NCI-H446 (cell line): ENCODE measurements at regions not wholly inside any gene's neighbourhood (a gene's known extent, or its start where the extent isn't known, plus 50 kb on each side); places are given as distances from the start of the nearest gene placed in this dataset.

Source experiments
- DNase-seq, 2 experiments: peaks; one replicate each; lab custom pipeline; 2025; lab: John Stamatoyannopoulos, UW

DNA sequence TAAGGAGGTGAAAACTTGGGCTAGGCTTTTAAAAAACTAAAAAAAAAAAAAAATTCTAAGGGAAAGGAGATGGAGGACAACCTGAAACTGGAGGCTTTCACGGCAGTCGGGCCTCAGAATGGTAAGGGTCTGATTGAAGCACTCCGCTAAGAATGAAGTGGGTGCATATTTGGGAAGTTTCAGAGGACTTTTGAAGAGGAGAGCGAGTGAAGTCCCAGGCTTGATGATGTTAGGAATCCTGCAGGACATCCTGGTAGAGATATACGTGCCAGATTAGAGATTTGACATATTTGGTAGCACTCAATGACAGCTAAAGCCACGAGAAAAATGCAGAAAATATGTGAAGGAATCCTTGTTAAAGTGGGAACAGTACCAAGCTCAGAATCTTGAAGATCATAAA is 186.2 kb downstream of the SNAPC1 start:
- no peak for DNase-seq

DNA sequence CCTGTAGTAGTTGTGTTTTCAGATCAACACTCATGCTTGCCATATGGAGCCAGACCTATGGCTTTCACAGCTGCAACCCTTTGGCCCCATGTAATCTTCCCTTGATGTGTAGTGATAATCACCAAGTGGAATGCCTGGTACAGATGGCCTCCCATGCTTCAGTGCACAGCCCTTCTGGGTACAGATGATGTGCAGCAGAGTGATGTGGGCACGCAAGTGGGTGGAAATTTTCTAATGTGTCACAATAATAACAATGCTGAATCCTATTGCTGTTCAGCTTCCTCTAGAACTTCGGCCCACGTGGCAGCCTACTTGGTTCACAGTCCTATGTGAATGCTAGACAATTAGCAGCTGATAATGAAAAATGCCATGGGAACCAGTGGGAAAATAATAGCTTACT is 188.1 kb downstream of the SNAPC1 start:
- peak in 1 of 2 experiments; percentile 0 for DNase-seq

DNA sequence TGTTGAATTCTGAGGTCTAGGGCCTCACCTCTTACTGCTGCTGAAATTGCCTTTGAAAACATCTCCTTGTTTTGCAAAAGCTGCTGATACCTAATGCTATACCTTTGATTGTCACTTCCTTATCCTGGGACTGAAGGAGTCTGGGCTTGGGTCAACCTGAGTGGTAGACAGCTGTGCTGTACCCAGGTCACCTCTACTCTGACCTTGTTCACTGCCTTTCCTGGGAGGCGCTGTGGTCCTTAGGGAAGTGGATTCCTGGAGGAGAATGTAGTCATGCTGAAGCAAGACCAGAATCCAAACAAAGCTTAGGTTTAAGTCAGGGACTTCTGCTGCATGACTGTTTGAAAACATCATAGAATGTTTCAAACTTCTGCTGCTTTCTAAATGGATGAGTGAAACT is 191.4 kb downstream of the SNAPC1 start:
- no peak for DNase-seq

DNA sequence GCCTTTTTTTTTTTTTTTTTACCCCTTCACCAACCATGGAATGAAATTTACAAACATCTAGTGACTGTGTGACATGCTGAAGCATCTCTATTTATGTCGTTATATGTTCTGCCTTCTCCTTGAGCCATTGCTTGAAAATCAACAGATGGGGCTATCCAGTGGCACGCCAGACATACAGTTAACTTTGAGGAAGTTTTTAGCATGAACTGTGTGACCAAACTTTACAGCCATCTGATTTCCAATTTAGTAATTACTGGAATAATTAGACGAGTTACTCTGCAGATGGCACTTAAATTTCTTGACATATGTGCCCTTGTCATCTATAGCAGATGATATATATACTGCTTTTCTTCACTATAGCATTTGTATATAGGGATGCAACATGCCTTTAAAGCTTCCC is 192.1 kb downstream of the SNAPC1 start:
- no peak for DNase-seq

DNA sequence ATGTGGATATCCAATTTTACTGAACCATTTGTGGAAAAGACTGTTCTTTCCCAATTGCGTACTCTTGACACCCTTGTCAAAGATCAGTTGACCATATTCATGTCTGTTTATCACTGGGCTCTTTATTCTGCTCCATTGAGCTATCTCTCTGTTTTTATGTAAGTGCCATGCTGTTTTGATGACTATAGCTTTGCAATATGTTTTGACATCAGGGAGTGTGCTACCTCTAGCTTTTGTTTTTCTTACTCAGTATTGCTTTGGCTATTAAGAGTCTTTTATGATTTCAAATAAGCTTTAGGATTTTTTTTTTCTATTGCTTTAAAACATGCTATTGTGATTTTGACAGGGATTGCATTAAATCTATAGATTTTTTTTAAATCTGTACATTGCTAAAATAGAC is 194.3 kb downstream of the SNAPC1 start:
- no peak for DNase-seq

DNA sequence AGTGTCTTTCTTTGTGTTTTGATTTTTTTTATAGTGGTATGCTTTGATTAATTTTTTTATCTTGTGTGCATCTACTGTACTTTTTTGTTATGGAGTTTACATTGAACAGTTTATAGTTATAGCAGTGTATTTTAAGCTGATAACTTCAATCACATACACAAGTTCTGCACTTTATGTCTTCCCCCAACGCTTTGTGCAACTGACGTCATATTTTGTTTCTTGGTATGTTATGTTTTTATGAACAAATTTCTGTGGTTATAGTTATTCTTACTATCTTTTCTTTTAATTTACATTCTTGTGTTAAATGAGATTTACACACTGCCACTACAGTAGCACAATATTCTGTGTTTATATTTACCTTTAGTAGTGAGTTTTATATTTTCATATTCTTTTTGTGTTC is 197.1 kb downstream of the SNAPC1 start:
- no peak for DNase-seq

DNA sequence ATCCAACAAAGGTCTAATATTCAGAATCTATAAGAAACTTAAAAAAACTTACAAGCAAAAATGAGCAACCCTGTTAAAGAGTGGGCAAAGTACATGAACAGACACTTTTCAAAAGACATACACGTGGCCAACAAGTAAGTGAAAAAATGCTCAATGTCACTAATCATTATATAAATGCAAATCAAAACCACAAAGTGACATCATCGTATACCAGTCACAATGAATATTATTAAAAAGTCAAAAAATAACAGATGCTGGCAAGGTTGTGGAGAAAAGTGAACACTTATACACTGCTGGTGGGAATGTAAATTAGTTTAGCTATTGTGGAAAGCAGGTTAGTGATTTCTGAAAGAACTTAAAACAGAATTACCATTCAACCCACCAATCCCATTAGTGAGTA is 199.1 kb downstream of the SNAPC1 start:
- no peak for DNase-seq

DNA sequence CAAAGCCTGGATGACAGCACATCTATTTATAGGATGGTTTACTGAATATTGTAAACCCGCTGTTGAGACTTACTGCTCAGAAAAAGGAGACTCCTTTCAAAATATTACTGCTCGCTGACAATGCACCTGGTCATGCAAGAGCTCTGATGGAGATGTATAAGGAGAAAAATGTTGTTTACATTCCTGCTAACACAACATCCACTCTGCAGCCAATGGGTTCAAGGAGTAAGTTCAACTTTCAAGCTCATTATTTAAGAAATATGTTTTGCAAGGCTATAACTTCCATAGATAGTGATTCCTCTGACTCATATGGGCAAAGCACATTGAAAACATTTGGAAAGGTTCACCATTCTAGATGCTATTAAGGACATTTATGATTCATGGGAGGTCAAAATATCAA is 201.7 kb downstream of the SNAPC1 start:
- no peak for DNase-seq

DNA sequence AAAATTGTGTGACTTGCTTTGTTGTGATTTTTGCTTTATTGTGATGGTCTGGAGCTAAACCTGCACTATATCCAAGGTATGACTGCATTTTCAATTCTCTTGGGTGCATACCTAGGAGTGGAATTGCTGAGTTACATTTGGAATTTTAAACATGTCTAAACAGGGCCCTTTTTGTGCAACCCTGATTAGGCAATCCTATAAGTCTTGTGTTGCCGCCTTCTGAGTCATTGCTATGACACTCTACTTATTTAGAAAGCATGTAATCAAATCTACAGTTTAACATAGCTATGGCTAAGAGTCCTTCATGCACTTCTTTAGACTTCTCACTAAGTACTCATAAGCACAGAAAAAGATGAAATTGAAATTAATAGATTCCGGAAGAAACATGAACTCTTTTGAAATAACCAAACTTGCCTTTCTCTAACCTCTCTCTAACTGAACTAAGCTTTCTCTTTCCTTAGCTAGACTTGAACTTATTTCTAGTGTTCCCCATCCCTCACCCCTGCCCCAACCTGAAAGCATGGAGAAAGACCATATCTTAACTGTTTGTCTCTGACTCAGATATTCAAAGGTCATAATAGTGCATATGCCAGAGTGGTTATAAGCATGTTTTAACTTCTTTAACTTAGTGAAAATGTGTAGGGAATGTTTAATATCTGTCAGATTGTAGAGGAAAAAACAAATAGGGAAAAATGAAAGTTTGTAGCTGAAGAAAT is 203.0 kb downstream of the SNAPC1 start:
- DNase-seq: no peak

DNA sequence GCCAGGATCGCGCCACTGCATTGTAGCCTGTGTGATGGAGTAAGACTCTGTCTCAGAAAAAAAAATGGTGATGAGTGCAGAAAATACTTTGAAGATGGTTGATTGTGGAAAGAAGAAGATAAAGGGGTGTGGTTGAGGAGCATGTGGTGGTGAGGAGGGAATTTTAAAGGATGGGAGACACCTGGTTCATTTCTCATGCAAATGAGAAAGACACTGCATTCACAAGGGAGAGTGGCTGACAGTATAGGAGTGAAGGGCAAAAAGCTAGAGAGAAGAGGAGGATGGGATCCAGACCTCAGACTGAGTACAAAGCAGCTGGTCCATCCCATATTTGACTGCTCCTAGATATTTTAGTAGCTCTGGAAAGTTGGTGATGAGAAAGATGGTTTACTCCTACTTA is 206.0 kb downstream of the SNAPC1 start:
- no peak for DNase-seq

DNA sequence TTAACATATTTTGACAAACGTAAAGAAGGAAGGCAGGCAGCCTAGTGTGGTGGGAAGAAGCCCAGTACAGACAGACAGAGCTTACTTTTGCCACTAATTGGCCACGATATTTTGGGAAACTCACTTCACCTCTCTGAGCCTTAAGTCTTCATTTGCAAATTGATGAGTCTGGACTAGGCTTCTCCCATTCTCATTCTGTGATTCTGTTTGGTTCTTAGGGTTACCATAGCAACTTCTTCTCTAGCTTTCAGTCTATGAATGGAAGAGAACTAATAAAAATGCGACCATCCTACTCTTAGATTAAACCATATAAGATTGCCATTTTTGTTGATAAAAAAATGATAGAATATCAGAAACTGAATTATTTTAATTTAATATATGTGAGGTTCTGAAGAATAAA is 210.5 kb downstream of the SNAPC1 start:
- no peak for DNase-seq

DNA sequence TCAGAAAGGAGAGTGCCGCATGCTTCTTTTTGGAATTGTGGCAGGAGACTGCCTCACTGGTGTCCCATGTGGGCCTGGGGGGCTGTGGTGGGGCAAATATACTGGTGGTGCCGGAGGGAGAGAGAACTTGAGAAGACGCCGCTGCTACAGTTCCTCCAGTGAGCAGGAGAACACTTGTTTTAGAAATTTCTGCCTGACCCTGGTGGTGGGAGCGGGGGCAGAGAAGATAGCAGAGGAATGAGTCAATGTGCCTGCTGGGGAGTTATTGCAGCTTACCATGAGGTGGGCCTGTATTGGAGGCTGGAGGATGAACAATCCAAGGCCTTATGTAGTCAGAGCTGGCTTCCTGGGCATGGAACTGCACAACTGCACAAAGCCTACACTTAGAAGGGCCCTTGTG is 211.8 kb downstream of the SNAPC1 start:
- DNase-seq: no peak

DNA sequence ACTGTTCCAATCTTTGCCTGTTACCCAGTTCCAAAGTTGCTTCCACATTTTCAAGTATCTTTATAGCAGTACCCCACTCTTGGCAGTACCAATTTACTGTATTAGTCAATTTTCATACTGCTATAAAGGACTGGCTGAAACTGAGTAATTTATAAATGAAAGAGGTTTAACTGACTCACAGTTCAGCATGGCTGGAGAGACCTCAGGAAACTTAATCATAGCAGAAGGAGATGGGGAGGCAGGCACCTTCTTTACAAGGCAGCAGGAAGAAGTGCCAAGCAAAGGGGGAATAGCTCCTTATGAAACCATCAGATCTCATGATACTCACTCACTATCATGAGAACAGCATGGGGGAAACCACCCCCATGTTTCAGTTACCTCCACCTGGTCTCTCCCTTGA is 215.0 kb downstream of the SNAPC1 start:
- no peak for DNase-seq

DNA sequence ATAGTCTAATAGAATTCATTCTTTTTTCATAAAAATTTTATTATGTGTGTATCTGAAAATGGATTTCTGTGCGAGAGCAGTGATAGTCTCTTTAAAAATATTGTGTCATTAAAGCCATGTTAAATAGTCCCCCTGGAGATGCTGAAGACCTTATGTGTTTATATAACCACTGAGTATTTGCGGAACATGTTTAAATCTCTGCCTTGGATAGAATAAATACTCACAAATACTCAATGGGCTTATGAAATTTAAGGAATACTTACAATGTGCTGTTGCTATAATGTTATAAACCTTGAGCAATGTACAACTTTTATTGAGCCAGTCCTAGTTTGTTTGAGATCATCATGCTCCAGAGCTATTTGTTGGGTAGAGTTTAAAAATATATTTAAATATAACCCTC is 226.0 kb downstream of the SNAPC1 start:
- DNase-seq: no peak

DNA sequence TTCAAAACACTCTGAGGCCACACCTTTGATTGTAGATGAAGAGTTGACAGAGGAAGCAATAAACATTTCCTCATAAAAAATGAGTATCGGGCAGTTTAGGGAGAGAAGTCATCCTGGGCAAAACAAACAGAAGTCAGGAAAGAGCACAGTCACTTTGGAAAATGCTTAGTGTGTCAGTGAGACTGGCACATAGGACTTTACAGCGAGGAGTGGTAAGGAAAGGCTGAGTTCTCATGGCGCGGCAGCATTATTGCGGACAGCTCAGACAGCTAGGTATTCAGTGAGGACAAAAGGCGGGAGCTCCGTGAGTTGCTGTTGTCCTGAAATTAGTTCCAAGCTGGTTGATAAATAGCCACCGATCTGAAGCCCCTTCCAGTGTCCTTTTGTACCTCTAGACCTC is 229.9 kb downstream of the SNAPC1 start:
- no peak for DNase-seq

DNA sequence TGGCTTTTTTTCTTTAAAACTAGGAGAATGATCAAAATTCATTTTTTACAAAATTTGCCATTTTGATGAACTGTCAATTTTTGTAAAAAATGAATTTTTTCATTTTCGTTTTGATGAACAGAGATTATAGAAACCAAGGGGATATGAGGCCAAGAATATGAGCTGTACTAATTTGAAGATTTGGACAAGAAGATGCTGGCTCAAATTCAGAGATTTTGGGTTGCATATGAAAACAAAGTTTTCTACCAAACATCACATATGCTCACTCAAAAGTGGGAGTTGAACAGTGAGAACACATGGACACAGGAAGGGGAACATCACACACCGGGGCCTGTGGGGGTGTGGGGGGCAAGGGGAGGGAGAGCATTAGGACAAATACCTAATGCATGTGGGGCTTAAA is 230.7 kb downstream of the SNAPC1 start:
- no peak for DNase-seq

DNA sequence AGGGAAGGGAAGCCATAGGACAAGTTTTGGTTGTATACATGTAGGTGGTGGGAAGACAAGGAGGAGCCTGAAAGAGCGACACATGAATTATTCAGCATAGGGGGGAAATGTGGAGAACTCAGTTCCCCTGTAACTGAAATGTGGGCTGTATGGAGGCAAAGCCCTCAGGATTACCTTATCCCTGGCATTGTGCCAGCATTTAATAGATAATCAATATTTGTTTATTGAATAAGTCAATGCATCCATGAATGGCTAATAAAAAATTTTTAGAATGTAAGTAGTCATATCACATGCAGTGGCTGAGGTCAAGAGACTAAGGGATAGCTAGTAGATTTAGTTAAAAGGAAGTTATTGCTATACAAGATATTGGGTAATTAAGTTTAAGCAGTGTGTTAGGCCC is 232.4 kb downstream of the SNAPC1 start:
- DNase-seq: no peak

DNA sequence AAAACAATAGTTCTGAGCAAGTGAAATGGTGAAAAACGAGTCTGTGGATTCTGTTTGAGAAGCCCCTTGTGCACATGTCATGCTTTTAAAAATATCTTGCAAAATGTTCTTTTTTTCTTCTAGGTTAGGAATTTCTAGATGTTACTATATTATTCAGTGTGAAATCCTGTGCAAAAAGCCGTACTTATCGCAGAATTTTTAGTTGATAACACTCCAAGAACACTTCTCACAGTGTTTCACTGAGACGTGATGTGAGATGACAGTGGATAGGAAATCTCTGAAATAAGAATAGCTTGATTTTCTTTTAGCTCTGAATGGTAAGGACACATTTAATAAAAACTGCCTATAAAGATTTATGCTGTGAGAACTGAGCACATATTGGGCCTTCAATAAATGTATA is 234.5 kb downstream of the SNAPC1 start:
- no peak for DNase-seq

DNA sequence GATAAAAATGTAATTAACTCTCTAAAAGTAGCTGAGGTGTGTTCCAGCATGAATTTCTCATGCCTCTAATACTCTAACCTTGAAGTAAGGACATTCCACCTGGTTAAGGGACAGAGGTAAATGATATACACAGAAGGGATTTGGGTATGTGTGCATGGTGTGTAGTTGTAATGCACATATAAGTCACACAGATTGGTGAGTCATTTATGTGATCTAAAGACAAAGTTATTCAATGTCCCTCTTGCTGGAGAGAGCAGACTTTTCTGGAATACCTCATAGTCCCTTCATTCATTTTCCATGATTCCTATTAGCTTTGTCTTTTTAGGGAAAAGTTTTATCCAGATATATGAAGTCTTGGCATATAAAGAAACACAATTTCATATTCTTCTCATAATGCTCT is 234.9 kb downstream of the SNAPC1 start:
- no peak for DNase-seq

DNA sequence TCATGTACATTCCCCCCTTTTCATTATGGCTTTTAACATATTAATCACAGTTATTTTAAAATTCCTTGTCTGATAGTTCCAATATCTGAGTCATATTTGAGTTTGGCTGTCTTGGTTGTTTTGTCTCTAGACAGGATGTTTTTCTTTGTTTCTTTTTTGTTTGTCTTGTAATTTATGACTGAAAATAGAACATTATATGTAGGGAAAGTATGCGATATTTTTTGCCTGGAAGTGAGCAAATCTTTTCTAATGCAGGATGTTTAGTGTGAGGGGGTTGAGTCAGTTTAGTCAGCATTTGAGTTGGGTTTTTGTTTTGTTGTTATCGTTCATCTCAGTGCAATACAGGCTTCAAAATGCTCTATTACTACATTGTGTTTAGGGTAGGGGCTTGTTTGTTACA is 239.7 kb downstream of the SNAPC1 start:
- no peak for DNase-seq

DNA sequence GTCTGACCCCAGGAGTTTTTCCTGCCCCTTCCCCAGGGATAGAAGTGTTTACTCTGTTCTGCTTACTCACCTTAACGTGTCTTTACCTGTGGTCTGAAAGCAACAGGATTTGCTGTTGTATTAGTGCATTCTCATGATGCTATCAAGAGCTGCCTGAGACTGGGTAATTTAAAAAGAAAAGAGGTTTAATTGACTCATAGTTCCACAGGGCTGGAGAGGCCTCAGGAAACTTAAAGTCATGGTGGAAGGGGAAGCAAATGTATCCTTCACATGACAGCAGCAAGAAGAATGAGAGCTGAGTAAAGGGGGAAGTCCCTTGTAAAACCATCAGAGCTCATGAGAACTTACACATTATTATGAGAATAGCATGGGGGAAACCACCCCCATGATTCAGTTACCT is 240.4 kb downstream of the SNAPC1 start:
- no peak for DNase-seq

DNA sequence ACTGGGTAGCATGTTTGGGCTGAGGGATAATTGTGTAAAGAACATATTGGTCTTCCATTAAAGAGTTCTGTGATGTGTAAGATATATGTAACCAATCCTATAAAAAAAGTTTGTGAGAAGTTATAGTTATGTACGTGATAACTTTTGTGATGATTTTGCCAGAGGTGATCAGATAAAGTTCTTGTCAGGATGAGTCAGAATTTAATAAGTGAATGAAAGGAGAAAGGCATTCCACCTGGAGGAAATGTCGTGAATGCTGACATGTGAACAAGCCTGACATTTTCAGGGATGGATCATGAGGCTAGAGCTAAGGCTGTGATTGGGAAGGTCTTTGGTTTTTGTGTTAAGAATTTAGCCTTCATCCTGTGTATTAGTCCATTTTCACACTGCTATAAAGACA is 241.5 kb downstream of the SNAPC1 start:
- DNase-seq: no peak

DNA sequence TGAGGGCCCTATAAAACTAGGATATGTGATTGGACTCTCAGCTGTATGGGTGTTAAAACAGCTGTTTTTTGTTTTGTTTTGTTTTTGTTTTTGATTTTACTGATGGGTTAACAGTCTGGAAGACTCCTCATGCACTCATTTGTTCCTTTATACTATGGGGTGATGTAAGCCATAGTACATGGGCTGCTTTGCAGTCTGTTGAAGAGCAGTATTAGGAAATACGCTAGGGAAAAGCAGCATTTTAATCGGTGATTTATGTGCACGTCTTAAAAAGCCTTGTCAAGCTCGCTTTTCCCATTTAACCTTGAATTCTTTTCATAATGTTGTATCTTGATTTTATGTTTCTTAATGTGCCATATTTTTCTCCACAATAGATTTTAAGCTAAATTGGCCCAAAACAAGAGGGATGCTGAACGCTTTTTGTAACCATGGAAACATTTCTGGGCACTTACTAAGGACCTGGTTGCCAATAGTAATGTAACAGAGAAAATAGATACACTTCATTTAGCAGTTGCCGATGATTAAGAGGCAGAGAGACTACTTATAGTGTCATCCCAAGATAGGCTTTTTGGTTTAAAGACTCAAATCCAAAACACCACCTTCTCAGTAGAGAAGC is 244.0 kb downstream of the SNAPC1 start:
- no peak for DNase-seq

DNA sequence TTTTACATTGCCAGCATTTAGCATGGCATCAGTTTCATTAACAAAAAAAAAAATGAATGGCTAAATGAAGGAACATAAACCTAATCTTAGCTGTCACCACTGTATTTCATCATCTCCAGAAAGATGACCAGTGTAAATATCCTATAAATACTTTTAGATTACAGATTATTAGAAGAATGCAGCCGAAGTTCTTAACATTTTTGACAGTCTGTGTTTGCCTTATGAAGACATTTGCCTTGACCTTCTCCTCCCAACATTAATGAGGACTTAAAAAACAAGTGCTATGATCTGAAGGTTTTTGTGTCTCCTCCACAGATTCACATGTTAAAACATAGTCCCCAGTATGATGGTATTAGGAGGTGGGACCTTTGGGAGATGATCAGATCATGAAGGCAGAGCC is 253.0 kb downstream of the SNAPC1 start:
- no peak for DNase-seq
